OCI-LY7 (cell line): ENCODE measurements at regions not wholly inside any gene's neighbourhood (a gene's known extent, or its start where the extent isn't known, plus 50 kb on each side); places are given as distances from the start of the nearest gene placed in this dataset.

Source experiments
- BruUV-seq: library from RNA; stranded (reverse); fragments of 400-500 nt; replicated peaks from 2 replicates; lab custom pipeline; 2021; lab: Mats Ljungman, UMichigan
- CTCF ChIA-PET: fragments of 300-600 bp; sonication (Branson Sonifier 250); formaldehyde crosslinking; loops from one replicate; lab custom pipeline; 2022; ENCODE audit warnings: antibody characterized with exemption; ENCODE audit not compliant: unreplicated experiment; lab: Charles Lee
- POLR2A ChIA-PET: fragments of 300-600 bp; sonication (Branson Sonifier 250); formaldehyde crosslinking; loops from one replicate; lab custom pipeline; 2022; ENCODE audit warnings: antibody characterized with exemption; lab: Charles Lee
- DNase-seq: peaks from one replicate; pipeline ENCODE4 v3.0.0-alpha.2; 2015; ENCODE audit warnings: low spot score
- H2AFZ ChIP-seq: fragments of 200-600 bp; sonication (generic), shearing (Covaris generic); 2 replicates; pipeline ENCODE4 v1.6.1; 2014; ENCODE audit warnings: mild to moderate bottlenecking, antibody characterized with exemption, low read length, moderate library complexity
- H3K27ac ChIP-seq: fragments of 200-600 bp; sonication (generic); 2 replicates; pipeline ENCODE4 v1.5.1; 2014; ENCODE audit warnings: mixed run types, low read depth, mild to moderate bottlenecking, moderate library complexity, low read length, inconsistent platforms; ENCODE audit not compliant: poor library complexity, severe bottlenecking
- H3K36me3 ChIP-seq: fragments of 200-600 bp; sonication (generic); 2 replicates; pipeline ENCODE4 v1.6.1; 2014; ENCODE audit warnings: mild to moderate bottlenecking, antibody characterized with exemption, low read length, moderate library complexity, mixed read lengths; ENCODE audit not compliant: insufficient read depth
- H3K4me1 ChIP-seq: fragments of 200-600 bp; sonication (generic); 2 replicates; pipeline ENCODE4 v1.5.1; 2014; ENCODE audit warnings: mild to moderate bottlenecking, low read length; ENCODE audit not compliant: insufficient read depth, poor library complexity, severe bottlenecking
- H3K4me2 ChIP-seq: fragments of 200-600 bp; sonication (generic); 2 replicates; pipeline ENCODE4 v1.6.1; 2014; ENCODE audit warnings: mild to moderate bottlenecking, low read length
- H3K4me3 ChIP-seq: fragments of 200-600 bp; sonication (generic); 2 replicates; pipeline ENCODE4 v1.5.1; 2014; ENCODE audit warnings: mild to moderate bottlenecking, low read depth, low read length; ENCODE audit not compliant: poor library complexity, severe bottlenecking
- H3K79me2 ChIP-seq: fragments of 200-600 bp; sonication (generic); 2 replicates; pipeline ENCODE4 v1.6.1; 2016; ENCODE audit warnings: low read depth, mild to moderate bottlenecking, low read length, moderate library complexity, mixed read lengths; ENCODE audit not compliant: insufficient read depth
- H3K9me2 ChIP-seq: fragments of 200-600 bp; sonication (generic); 2 replicates; pipeline ENCODE4 v1.6.1; 2016; ENCODE audit warnings: mild to moderate bottlenecking, low read length, mixed read lengths; ENCODE audit not compliant: insufficient read depth
- H3K9me3 ChIP-seq: fragments of 200-600 bp; sonication (generic); 2 replicates; pipeline ENCODE4 v1.6.1; 2014; ENCODE audit warnings: mild to moderate bottlenecking, mixed run types, low read length, mixed read lengths
- H4K20me1 ChIP-seq: fragments of 200-600 bp; sonication (generic); 2 replicates; pipeline ENCODE4 v1.6.1; 2014; ENCODE audit warnings: mild to moderate bottlenecking, antibody characterized with exemption, low read length, moderate library complexity, mixed read lengths; ENCODE audit not compliant: insufficient read depth
- EZH2phosphoT487 ChIP-seq: fragments of 200-600 bp; sonication (generic); IDR thresholded peaks from 2 replicates; pipeline ENCODE4 v1.6.1; 2018; ENCODE audit warnings: low read depth, borderline replicate concordance, mild to moderate bottlenecking, mixed run types, antibody characterized with exemption, low read length, moderate library complexity, mixed read lengths
- intact Hi-C: fragments of 100-400 bp; cut with micrococcal nuclease; formaldehyde crosslinking; loops from one replicate; pipeline ENCODE4 v1.10.0; 2022; ENCODE audit not compliant: unreplicated experiment
- TF ChIP-seq, protein P1 (sequence below): fragments of 200-600 bp; sonication (generic); conservative IDR thresholded peaks from 2 replicates; pipeline ENCODE4 v1.5.1; 2014; ENCODE audit warnings: mild to moderate bottlenecking, antibody characterized with exemption, low read length, moderate library complexity, mixed read lengths

DNA sequence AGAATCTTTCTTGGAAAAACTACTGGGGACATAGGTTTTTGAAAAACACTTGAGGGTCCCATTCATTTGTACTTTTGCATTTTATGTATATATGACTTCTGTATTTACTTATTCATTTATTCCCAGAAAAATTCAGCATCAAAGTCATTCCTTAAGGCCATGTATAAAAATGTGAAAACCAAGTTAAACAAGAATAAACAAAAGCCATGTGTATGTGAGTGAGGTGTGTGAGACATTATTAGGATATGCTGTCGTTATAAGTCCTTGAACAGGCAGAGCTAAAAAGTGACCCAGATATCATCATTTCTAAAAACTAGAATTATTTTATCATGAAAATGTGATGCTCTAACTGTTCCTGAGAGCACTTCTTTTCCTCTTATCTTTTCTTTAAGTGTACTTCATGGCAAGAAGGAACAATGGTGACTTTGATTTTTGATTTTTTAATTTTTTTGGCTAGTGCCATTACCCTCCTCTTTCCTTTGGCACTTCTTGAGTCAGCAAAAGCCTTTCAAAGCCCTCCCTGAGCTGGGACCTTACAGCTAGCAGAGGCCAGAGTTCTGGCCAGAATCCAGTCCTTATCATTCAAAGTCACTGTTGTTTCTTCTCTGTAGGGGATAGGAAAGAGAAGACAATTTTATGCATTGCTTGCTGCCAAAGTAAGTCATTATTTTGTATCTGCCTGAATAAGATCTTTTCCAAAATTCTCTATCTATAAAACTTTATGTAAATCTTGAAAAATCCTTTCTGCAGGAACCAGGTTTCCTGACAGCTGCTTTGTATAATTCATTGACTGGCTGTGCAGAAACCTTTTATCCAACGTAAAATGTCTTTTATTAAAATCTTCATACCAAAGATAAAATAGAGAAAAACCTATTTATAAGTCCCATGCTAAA, 419.7 kb upstream of the PRICKLE1 start:
- H3K36me3 ChIP-seq = no peaks in the 10 kb centered on the region
- DNase-seq = no peak
- CTCF ChIA-PET = no interaction called here
- H3K79me2 ChIP-seq = no peaks in the 10 kb centered on the region
- H3K4me2 ChIP-seq = no peak overlapping the region
- H3K27ac ChIP-seq = no peak overlapping the region
- H3K4me3 ChIP-seq = no peak overlapping the region
- no peaks in the 10 kb centered on the region for H3K9me2 ChIP-seq
- no peaks in the 10 kb centered on the region for H3K9me3 ChIP-seq
- TF ChIP-seq EZH2phosphoT487 = no peak
- TF ChIP-seq, protein P1, sequence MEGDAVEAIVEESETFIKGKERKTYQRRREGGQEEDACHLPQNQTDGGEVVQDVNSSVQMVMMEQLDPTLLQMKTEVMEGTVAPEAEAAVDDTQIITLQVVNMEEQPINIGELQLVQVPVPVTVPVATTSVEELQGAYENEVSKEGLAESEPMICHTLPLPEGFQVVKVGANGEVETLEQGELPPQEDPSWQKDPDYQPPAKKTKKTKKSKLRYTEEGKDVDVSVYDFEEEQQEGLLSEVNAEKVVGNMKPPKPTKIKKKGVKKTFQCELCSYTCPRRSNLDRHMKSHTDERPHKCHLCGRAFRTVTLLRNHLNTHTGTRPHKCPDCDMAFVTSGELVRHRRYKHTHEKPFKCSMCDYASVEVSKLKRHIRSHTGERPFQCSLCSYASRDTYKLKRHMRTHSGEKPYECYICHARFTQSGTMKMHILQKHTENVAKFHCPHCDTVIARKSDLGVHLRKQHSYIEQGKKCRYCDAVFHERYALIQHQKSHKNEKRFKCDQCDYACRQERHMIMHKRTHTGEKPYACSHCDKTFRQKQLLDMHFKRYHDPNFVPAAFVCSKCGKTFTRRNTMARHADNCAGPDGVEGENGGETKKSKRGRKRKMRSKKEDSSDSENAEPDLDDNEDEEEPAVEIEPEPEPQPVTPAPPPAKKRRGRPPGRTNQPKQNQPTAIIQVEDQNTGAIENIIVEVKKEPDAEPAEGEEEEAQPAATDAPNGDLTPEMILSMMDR = no peak
- intact Hi-C loops = no loop called here
- H4K20me1 ChIP-seq = no peaks in the 10 kb centered on the region
- no peaks in the 10 kb centered on the region for H3K4me1 ChIP-seq
- POLR2A ChIA-PET = no interaction called here
- H2AFZ ChIP-seq = no peak overlapping the region
- BruUV-seq = no TSS peak

DNA sequence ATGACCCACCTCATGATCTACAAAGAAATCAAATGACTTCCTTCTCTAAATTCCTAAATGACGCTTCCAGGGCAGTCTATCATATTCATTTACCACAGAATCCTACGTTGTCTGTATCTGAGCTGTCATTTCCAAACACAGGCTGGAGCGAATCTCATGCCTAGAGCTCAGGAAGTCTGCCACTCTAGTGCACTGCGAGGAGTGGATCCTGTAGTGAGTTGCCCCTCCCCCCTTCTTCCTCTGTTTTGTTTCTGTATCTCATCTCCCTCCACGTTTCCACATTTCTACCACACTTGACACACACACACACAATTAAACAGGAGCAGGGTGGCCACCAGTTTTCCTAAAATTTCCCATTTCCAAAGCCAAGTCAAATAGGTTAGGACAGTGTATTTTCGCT, 415.4 kb upstream of the PRICKLE1 start:
- Histone ChIP-seq H3K36me3 (no peaks in the 10 kb centered on the region), H3K9me3 (no peaks in the 10 kb centered on the region), H3K79me2 (no peaks in the 10 kb centered on the region), H3K4me1 (no peaks in the 10 kb centered on the region), H3K4me2 (no peak overlapping the region), H3K27ac (no peak overlapping the region), H3K4me3 (no peak overlapping the region), H2AFZ (no peak overlapping the region; the same call in 1 of the 2 replicates), H3K9me2 (no peaks in the 10 kb centered on the region), H4K20me1 (no peaks in the 10 kb centered on the region)
- BruUV-seq = no TSS peak
- TF ChIP-seq EZH2phosphoT487 = no peak
- TF ChIP-seq, protein P1 = no peak
- CTCF ChIA-PET = no interaction called here
- POLR2A ChIA-PET = no interaction called here
- no peak for DNase-seq
- intact Hi-C loops = no loop called here

DNA sequence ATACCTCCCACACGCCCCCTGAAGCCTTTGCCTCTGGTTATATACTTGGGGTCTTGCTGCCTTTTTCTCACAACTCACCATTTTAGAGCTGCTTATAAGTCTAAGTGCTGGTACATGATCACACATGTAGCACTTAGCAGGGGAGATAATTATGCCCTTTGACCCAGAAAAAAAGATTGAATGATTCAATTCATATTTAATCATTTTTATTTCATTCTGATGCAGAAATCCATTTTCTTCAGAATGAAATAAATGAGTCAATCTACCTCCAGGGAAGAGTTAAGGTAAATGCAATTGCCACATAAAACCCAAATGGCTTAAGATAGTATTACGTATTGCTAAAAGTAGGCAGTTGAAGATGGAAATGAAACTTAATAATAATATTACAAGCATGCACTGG, 414.6 kb upstream of the PRICKLE1 start:
- Histone ChIP-seq H3K4me1 (no peaks in the 10 kb centered on the region), H4K20me1 (no peaks in the 10 kb centered on the region), H3K9me2 (no peaks in the 10 kb centered on the region), H3K9me3 (no peaks in the 10 kb centered on the region), H3K36me3 (no peaks in the 10 kb centered on the region), H3K27ac (no peak overlapping the region), H3K79me2 (no peaks in the 10 kb centered on the region), H2AFZ (no peak overlapping the region), H3K4me3 (no peak overlapping the region), H3K4me2 (no peak overlapping the region)
- no peak for DNase-seq
- TF ChIP-seq EZH2phosphoT487 = no peak
- TF ChIP-seq, protein P1 = no peak
- no TSS peak for BruUV-seq
- POLR2A ChIA-PET = interaction anchor here (0.6 kb wide), 1 partner anchor 294 kb away, joined by 4 read pairs; no protein-coding TSS in a partner anchor
- CTCF ChIA-PET = no interaction called here
- intact Hi-C loops = no loop called here
